WTC11 (cell line): ENCODE measurements at regions not wholly inside any gene's neighbourhood (a gene's known extent, or its start where the extent isn't known, plus 50 kb on each side); places are given as distances from the start of the nearest gene placed in this dataset.

Source experiments
- CREB1 ChIP-seq: sonication (generic); formaldehyde crosslinking; IDR thresholded peaks from 2 replicates; pipeline ENCODE4 v1.8.0; 2023; ENCODE audit warnings: mild to moderate bottlenecking, missing genetic modification reagents
- FOXJ3 ChIP-seq: sonication (generic); formaldehyde crosslinking; IDR thresholded peaks from 2 replicates; pipeline ENCODE4 v1.9.0; 2021; ENCODE audit warnings: missing genetic modification reagents, mild to moderate bottlenecking, borderline replicate concordance
- IRF2 ChIP-seq: sonication (generic); formaldehyde crosslinking; IDR thresholded peaks from 2 replicates; pipeline ENCODE4 v1.8.0; 2022; ENCODE audit warnings: low read depth, missing genetic modification reagents, borderline replicate concordance
- SP1 ChIP-seq: sonication (generic); formaldehyde crosslinking; conservative IDR thresholded peaks from 2 replicates; pipeline ENCODE4 v1.8.1; 2022; ENCODE audit warnings: missing genetic modification reagents
- ZNF138 ChIP-seq: sonication (generic); formaldehyde crosslinking; conservative IDR thresholded peaks from 2 replicates; pipeline ENCODE4 v1.8.1; 2022; ENCODE audit warnings: mild to moderate bottlenecking, moderate library complexity, missing genetic modification reagents
- ZNF219 ChIP-seq: sonication (generic); formaldehyde crosslinking; IDR thresholded peaks from 2 replicates; pipeline ENCODE4 v1.8.0; 2023; ENCODE audit warnings: missing genetic modification reagents, mild to moderate bottlenecking, borderline replicate concordance
- TF ChIP-seq, protein P1 (sequence below): fragments of 200-600 bp; IDR thresholded peaks from 2 replicates; pipeline ENCODE4 v1.8.0; 2022; ENCODE audit warnings: antibody characterized with exemption
- TF ChIP-seq, protein P2 (sequence below): sonication (generic); formaldehyde crosslinking; IDR thresholded peaks from 2 replicates; pipeline ENCODE4 v1.8.0; 2022; ENCODE audit warnings: mild to moderate bottlenecking, missing genetic modification reagents
- TF ChIP-seq, protein P3 (sequence below): sonication (generic); formaldehyde crosslinking; IDR thresholded peaks from 2 replicates; pipeline ENCODE4 v1.8.0; 2023; ENCODE audit warnings: missing genetic modification reagents
- TF ChIP-seq, protein P4 (sequence below): sonication (generic); formaldehyde crosslinking; IDR thresholded peaks from 2 replicates; pipeline ENCODE4 v1.8.1; 2022; ENCODE audit warnings: low read depth, mild to moderate bottlenecking, moderate library complexity, missing genetic modification reagents, borderline replicate concordance
- TF ChIP-seq, protein P5 (sequence below): sonication (generic); formaldehyde crosslinking; conservative IDR thresholded peaks from 2 replicates; pipeline ENCODE4 v1.8.1; 2022; ENCODE audit warnings: mild to moderate bottlenecking, missing genetic modification reagents
- TF ChIP-seq, protein P6 (sequence below): sonication (generic); formaldehyde crosslinking; IDR thresholded peaks from 2 replicates; pipeline ENCODE4 v1.8.1; 2022; ENCODE audit warnings: mild to moderate bottlenecking, moderate library complexity, missing genetic modification reagents
- TF ChIP-seq, protein P7 (sequence below): fragments of 250-450 bp; sonication (Bioruptor Pico); IDR thresholded peaks from 2 replicates; pipeline ENCODE4 v1.9.0; 2021; ENCODE audit warnings: mild to moderate bottlenecking

DNA sequence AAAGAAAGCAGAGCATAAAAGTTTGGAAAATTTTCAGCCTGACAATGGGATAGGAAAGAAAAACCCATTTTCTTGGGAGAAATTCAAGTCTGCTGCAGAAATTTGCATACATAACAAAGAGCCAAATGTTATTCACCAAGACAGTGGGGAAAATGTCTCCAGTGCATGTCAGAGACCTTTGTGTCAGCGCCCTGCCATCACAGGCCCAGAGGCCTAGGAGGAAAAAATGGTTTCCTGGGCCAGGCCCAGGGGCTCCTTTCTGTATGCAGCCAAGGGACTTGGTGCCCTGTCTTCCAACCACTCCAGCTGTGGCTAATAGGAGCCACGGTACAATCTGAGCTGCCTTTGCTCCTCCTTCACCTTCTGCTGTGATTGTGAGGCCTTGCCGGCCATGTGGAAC is 189.1 kb upstream of the PITRM1 start:
- no peak for TF ChIP-seq ZNF219
- TF ChIP-seq, protein P1, sequence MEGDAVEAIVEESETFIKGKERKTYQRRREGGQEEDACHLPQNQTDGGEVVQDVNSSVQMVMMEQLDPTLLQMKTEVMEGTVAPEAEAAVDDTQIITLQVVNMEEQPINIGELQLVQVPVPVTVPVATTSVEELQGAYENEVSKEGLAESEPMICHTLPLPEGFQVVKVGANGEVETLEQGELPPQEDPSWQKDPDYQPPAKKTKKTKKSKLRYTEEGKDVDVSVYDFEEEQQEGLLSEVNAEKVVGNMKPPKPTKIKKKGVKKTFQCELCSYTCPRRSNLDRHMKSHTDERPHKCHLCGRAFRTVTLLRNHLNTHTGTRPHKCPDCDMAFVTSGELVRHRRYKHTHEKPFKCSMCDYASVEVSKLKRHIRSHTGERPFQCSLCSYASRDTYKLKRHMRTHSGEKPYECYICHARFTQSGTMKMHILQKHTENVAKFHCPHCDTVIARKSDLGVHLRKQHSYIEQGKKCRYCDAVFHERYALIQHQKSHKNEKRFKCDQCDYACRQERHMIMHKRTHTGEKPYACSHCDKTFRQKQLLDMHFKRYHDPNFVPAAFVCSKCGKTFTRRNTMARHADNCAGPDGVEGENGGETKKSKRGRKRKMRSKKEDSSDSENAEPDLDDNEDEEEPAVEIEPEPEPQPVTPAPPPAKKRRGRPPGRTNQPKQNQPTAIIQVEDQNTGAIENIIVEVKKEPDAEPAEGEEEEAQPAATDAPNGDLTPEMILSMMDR = no peak
- TF ChIP-seq, protein P2, sequence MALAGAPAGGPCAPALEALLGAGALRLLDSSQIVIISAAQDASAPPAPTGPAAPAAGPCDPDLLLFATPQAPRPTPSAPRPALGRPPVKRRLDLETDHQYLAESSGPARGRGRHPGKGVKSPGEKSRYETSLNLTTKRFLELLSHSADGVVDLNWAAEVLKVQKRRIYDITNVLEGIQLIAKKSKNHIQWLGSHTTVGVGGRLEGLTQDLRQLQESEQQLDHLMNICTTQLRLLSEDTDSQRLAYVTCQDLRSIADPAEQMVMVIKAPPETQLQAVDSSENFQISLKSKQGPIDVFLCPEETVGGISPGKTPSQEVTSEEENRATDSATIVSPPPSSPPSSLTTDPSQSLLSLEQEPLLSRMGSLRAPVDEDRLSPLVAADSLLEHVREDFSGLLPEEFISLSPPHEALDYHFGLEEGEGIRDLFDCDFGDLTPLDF (CRISPR knock-in tag) = no peak
- TF ChIP-seq, protein P3, sequence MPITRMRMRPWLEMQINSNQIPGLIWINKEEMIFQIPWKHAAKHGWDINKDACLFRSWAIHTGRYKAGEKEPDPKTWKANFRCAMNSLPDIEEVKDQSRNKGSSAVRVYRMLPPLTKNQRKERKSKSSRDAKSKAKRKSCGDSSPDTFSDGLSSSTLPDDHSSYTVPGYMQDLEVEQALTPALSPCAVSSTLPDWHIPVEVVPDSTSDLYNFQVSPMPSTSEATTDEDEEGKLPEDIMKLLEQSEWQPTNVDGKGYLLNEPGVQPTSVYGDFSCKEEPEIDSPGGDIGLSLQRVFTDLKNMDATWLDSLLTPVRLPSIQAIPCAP (CRISPR knock-in tag) = no peak
- TF ChIP-seq SP1 = no peak
- TF ChIP-seq, protein P4, sequence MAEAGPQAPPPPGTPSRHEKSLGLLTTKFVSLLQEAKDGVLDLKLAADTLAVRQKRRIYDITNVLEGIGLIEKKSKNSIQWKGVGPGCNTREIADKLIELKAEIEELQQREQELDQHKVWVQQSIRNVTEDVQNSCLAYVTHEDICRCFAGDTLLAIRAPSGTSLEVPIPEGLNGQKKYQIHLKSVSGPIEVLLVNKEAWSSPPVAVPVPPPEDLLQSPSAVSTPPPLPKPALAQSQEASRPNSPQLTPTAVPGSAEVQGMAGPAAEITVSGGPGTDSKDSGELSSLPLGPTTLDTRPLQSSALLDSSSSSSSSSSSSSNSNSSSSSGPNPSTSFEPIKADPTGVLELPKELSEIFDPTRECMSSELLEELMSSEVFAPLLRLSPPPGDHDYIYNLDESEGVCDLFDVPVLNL (CRISPR knock-in tag) = no peak
- no peak for TF ChIP-seq FOXJ3 (CRISPR knock-in tag)
- TF ChIP-seq CREB1 (CRISPR knock-in tag) = no peak
- no peak for TF ChIP-seq IRF2 (CRISPR knock-in tag)
- TF ChIP-seq ZNF138 (CRISPR knock-in tag) = no peak
- TF ChIP-seq, protein P5, sequence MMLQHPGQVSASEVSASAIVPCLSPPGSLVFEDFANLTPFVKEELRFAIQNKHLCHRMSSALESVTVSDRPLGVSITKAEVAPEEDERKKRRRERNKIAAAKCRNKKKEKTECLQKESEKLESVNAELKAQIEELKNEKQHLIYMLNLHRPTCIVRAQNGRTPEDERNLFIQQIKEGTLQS (CRISPR knock-in tag) = no peak
- TF ChIP-seq, protein P6, sequence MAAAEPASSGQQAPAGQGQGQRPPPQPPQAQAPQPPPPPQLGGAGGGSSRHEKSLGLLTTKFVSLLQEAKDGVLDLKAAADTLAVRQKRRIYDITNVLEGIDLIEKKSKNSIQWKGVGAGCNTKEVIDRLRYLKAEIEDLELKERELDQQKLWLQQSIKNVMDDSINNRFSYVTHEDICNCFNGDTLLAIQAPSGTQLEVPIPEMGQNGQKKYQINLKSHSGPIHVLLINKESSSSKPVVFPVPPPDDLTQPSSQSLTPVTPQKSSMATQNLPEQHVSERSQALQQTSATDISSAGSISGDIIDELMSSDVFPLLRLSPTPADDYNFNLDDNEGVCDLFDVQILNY = no peak
- TF ChIP-seq, protein P7, sequence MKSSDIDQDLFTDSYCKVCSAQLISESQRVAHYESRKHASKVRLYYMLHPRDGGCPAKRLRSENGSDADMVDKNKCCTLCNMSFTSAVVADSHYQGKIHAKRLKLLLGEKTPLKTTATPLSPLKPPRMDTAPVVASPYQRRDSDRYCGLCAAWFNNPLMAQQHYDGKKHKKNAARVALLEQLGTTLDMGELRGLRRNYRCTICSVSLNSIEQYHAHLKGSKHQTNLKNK (CRISPR knock-in tag) = no peak
